ENCODE measurements at regions not wholly inside any gene's neighbourhood (a gene's known extent, or its start where the extent isn't known, plus 50 kb on each side); places are given as distances from the start of the nearest gene placed in this dataset.

DNA sequence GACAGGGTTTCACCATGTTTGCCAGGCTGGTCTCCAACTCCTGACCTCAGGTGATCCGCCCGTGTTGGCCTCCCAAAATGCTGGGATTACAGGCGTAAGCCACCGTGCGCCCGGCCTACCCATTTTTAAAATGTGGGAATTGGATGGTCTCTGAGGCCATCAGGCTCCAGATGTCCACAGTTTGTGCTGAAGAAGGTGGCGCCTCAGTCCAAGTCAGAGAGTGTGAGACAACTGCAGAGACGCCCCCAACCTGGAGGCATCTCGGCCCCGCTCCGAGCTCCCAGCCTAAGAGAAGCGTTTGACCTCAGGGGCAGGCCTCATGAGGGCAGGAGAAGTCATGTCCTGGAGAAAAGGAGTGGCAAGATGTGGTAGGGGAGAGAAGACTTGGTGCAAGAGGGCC, 146.5 kb downstream of the MRM1 start:
- 90 to 94% methylated on average over 12 of the region's 12 CpGs for WGBS, 2 donors
- intact Hi-C loops (cut with DNase I; ENCODE audit: low total_unique reads) = no loop called here
- H3K4me3 ChIP-seq (ENCODE audit: low read depth, poor library complexity, severe bottlenecking) = no peak overlapping the region
- no peak for DNase-seq (ENCODE audit: low spot score in 2 of 2)
- TF ChIP-seq, protein P1, sequence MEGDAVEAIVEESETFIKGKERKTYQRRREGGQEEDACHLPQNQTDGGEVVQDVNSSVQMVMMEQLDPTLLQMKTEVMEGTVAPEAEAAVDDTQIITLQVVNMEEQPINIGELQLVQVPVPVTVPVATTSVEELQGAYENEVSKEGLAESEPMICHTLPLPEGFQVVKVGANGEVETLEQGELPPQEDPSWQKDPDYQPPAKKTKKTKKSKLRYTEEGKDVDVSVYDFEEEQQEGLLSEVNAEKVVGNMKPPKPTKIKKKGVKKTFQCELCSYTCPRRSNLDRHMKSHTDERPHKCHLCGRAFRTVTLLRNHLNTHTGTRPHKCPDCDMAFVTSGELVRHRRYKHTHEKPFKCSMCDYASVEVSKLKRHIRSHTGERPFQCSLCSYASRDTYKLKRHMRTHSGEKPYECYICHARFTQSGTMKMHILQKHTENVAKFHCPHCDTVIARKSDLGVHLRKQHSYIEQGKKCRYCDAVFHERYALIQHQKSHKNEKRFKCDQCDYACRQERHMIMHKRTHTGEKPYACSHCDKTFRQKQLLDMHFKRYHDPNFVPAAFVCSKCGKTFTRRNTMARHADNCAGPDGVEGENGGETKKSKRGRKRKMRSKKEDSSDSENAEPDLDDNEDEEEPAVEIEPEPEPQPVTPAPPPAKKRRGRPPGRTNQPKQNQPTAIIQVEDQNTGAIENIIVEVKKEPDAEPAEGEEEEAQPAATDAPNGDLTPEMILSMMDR (IDR thresholded peaks at IDR 0.05) = no peak
- TF ChIP-seq POLR2A (IDR thresholded peaks at IDR 0.05) = no peak

DNA sequence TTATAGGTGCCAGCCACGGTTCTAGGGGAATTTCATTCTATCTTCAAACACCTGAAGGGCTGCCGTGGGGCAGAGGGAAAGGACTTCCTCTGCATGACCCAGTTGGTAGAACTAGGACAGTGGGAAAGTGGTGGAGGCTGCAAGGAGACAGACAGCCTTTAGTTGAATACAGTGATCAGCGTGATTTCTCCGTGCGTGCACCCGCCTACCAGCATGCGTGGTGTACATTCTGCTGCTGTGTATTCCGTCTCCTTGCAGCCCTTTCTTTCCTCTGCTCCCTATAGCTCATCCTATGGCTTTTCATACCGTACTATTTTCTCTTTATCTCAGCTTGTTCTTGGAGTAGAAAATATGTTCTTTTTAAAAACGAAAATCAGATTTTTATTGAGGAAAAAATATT, 146.9 kb downstream of the MRM1 start:
- WGBS, 2 donors = 77 to 84% methylated on average over 10 of the region's 10 CpGs
- DNase-seq (ENCODE audit: low spot score in 2 of 2) = no peak
- TF ChIP-seq POLR2A (IDR thresholded peaks at IDR 0.05) = no peak
- TF ChIP-seq, protein P1 (IDR thresholded peaks at IDR 0.05) = no peak
- intact Hi-C loops (cut with DNase I; ENCODE audit: low total_unique reads) = no loop called here
- H3K4me3 ChIP-seq (ENCODE audit: low read depth, poor library complexity, severe bottlenecking) = no peak overlapping the region

DNA sequence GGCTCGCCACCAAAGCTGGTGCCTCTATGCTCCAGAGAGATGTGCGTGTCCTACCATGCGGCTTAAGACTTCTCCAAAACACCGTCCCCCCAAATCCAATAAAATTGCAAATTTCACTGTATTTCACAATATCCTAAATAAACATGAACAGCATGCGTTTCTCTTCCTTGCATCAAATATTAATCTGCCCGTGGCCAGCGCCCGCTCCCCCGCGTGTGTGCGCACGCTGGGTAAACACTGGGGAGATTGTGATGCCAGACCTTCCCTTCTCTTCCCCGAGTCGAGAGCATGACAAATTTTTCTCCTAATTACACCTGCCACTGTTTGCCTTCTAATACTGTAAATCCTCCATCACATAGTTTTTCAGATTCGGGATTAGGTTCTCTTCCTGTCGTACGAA, 148.1 kb downstream of the MRM1 start:
- no peak overlapping the region for H3K4me3 ChIP-seq (ENCODE audit: low read depth, poor library complexity, severe bottlenecking)
- TF ChIP-seq, protein P1 (IDR thresholded peaks at IDR 0.05) = no peak
- TF ChIP-seq POLR2A (IDR thresholded peaks at IDR 0.05) = no peak
- no peak for DNase-seq (ENCODE audit: low spot score in 2 of 2)
- intact Hi-C loops (cut with DNase I; ENCODE audit: low total_unique reads) = no loop called here
- 75 to 76% methylated on average over 17 of the region's 17 CpGs for WGBS, 2 donors

DNA sequence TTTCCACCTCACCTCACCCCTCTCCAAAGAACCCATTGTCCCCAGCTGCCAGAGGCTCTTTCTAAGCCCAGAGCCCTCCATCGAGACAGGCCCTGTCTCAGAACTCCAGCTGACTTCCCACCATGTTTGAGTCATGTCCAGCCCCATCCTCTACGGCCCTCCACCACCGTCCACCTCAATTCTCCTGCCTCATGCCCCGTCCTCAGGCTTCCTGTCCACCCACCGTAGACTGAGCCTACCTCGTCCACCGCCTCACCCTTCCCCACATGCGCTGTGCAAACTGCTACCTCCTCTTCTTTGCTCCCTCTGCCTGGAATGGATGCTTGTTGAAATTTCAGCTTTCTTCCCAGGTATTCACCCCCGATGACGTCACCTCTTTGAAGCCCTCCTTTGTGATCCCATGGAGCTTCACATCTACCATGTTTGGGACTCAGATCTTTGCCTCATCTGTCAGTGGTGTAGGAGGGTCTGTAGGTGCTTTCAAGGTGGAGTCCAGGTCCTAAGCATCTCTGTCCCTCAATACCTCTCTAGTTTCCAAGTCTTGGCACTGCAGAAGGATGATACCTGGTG, 149.0 kb downstream of the MRM1 start:
- intact Hi-C loops (cut with DNase I; ENCODE audit: low total_unique reads) = no loop called here
- WGBS, 2 donors = 90% methylated on average over 10 of the region's 10 CpGs
- no peak overlapping the region for H3K4me3 ChIP-seq (ENCODE audit: low read depth, poor library complexity, severe bottlenecking)
- DNase-seq (ENCODE audit: low spot score in 2 of 2) = no peak
- TF ChIP-seq POLR2A (IDR thresholded peaks at IDR 0.05) = no peak
- TF ChIP-seq, protein P1 (IDR thresholded peaks at IDR 0.05) = no peak

DNA sequence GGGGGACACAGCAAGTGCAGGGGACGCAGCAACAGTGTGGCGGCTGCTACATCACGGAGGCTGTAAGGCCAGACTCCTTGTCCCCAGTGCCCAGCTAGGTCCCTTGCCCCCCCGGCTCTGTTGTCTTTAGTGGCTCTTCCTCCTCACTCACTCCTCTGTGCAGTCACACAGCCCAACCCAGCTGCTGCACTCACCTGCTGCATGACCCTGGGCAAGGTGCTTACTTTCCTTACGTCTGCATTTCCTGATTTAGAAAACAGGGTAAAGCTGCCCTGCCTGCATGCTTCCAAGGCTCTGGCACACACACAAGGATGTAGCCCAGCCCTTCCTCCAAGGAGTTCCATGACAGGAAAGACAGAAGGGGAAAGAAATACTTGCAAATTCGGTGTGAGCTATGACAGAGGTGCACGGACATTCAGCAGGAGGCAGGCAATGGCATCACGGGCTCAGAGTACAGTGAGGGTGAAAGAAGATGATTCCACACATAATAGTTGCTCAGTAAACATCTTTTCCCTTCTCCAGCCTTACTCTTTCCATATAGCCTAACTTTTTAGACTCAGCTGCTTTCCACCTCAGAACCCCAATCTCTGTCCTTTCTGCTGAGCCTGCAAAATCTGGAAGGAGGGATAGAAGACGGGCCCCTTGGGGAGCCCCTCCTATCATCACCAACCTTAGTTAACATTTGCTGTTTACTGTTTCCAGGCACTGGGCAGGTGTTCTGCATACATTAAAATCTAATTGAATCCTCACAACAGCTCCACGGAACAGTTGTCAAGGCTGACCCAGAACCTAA, 150.9 kb downstream of the MRM1 start:
- H3K4me3 ChIP-seq (ENCODE audit: low read depth, poor library complexity, severe bottlenecking) = no peak overlapping the region
- WGBS, 2 donors = 54 to 66% methylated on average over 10 of the region's 10 CpGs
- no peak for DNase-seq (ENCODE audit: low spot score in 2 of 2)
- no peak for TF ChIP-seq POLR2A (IDR thresholded peaks at IDR 0.05)
- TF ChIP-seq, protein P1 (IDR thresholded peaks at IDR 0.05) = no peak
- intact Hi-C loops (cut with DNase I; ENCODE audit: low total_unique reads) = no loop called here
